GM18873 (cell line): ENCODE measurements at regions not wholly inside any gene's neighbourhood (a gene's known extent, or its start where the extent isn't known, plus 50 kb on each side); places are given as distances from the start of the nearest gene placed in this dataset.

ENCODE experiments used
- ATAC-seq: cut with Tn5 transposase; IDR thresholded peaks from one replicate; pipeline ENCODE4 v1.9.1; 2021; ENCODE audit warnings: mild to moderate bottlenecking, moderate library complexity, moderate number of reproducible peaks; ENCODE audit not compliant: unreplicated experiment, low FRiP score

DNA sequence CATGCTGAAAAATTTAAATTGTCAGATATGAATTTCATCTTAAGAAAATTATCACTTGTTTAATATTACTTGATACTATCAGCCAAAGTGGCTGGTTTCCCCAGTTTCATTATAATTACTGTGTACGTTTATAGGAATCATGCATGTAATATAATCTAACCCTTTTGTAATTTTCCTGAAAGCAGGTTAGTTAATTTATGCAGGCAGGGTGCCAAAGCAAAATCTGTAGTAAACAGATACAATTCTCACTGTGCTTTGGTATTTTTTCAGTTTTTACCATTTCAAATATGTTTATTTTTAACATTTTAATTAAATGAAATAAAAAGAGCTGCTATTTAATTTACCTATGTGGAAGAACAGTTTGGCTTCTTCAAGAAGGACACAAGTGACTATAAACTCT, 1227.5 kb upstream of the MIR17HG start:
- ATAC-seq = no peak

DNA sequence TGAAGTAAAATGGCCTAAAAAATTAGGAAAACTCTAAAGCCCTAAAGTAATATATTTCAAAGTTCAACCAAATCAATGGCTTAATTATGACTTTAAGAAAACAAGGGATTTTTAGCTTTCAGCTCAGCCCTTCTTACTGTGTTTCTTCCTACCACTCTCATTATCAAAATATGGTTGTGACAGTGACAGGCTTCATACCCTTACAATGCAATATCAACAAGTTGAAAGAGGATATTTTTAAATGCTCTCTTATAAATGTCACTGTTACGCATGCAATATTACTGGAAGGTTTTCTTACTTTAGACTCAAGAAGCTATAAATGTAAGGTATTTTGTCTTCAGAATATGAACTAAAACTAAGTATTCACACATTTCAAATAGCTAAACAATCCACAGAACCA, 1225.7 kb upstream of the MIR17HG start:
- ATAC-seq = no peak

DNA sequence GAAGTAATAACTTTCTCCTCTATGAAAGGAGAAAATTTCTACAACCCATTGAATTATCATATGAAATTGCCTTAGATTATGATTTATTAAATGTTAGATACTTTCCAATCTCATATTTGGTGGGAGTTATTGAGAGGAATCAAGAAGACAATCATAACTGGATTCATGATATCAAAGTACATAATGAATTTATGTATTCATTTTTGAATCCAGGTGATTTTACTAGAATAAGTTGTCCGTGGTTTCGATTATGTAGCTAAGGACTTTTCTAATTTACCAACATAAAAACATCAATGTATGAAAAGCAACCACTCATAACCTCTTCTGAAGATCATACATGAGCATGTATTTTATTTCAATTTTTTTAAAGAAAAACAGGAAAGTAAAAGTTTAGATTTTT, 1225.0 kb upstream of the MIR17HG start:
- ATAC-seq = no peak

DNA sequence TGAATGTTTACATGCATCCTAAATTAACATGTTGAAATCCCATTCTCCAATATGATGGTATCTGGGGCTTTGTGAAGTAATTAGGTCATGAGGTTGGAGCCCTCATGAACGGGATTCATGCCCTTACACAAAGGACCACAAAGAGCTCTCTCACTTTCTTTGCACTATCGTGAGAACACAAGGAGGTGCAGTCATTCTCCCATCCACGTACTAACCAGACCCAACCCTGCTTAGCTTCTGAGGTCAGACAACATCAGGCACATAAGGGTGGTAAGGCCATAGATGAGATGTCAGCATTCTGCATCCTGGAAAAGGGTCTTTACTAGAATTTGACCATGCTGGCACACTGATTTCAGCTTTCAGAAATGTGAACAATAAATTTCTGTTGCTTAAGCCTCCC, 1211.9 kb upstream of the MIR17HG start:
- ATAC-seq = no peak

DNA sequence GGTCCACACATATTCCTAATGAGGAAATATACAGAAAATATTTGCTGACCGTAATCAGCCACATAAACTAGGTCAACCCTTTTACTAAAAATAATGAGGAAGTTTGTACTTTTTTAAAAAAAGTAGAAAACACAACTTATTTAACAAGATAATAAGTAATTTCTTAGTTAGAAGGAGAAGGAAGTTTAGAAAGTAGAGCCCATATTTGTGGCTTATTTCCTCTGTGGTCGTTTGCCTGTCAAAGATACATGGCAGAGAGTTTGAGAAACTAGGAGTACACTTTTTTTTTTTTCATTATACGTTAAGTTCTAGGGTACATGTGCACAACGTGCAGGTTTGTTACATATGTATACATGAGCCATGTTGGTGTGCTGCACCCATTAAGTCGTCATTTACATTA, 1205.2 kb upstream of the MIR17HG start:
- no peak for ATAC-seq

DNA sequence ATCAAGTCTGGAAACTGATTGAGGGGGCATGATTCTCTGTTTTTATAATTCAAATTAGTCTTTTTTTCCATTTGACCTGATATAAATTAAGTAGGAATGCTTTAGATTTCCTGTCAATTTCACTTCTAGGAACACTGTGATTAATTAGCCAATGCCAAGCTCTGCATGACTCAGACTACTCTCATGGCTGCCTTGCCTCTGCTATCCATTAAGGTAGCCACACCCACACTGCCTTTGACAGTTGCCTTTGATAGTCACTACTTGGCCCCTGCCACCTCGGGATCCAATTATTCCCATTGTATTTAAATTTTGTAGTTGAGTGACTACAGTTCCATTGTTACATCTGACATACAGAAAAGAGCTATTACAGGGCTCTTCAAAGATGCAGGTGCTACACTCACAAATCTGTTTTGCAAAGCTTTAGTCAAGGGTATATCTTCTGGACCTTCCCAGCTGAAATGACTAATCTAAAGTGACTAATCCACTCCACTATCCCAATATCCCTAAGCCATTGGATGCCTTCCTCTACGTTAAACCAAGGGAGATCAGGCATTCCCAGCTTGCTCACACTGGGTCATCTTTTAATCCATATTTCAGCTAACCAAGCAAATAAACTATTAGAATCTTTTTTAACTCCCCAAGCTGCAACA, 1193.1 kb upstream of the MIR17HG start:
- no peak for ATAC-seq

DNA sequence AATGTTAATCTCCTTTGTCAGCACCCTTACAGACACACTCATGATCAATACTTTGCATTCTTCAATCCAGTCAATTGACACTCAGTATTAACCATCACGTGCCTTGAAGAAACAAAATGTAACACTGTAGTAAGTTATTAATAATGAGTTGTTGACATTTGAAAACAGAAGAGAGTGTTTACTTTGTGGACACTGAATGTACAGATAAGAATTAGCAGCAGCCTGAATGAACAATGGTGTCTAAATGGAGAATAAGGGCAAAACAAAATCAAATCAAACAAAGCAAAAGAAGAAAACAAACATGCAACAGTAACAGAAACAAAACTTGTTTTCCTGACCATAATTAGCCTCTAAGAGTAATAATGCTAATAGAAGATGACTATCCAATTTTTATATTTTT, 1191.1 kb upstream of the MIR17HG start:
- ATAC-seq = no peak

DNA sequence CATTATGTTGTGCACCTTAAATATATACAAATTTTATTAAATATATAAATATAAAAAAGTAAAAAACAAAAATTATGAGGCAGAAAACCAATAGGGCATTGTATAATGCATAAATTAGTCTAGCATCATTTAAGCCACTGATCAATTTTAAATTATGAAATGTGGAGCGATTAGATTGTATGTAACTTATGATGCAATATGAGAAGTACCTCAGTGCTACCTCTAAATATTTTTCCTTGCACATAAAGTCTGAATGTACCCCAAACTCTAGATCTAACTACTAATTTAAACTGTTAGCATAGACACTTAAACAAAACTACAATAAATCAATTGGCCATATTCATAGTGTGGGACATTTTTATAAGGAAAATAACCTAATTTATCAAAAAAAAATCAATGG, 1178.5 kb upstream of the MIR17HG start:
- no peak for ATAC-seq

DNA sequence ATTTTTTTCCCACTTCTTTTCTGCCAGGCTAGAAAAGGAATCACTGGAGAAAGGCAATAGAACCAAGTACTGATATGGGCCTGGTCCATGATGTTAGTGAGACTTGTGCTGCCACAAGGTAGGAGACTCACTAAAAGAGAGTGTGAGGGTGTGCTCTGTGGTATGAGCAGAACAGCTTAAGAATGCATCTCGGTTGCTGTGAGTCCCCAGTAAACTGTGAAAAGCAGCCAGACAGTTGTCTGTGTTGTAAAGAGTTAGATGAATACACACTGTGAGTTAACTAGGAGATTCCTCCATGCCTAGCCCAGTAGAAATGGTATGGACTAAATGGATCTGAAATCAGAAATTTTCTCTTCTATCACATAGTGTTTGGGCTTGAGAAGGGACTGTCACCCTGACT, 1177.3 kb upstream of the MIR17HG start:
- no peak for ATAC-seq

DNA sequence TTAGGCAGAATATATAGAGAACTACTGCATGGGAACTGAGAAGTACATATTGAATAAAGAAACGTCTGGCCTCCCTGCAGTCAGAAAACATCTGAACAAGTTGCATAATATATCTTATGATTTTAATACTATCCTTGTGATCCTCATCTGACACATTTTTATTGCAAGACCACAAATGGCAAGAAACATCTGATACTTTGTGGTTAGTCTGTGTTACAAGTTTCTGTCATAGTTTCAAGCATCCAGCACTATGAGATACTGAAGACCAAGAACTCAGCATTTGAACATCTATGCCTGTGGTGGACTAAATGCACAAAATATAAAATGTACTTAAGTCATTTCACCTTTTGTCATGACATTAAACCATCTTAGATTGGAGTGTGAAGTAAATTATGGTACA, 1175.8 kb upstream of the MIR17HG start:
- ATAC-seq = no peak

DNA sequence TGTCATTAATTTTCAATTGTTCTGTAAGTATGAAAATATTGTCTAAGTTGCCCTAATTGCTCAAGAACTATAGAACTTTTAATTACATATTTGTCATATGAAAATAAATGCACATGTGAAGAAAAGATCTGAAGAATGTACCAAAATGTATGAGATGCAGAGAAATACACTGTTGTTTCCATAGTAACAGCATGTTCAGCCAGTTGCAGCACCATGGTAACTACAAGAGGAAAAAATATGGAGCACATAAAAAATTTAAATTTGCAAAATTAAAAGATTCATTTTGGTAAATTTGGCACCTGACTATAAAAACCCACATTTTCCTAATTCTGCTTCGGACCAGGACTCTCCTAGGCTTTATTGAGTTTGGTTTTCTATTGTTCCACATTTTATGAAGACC, 1170.0 kb upstream of the MIR17HG start:
- ATAC-seq = no peak

DNA sequence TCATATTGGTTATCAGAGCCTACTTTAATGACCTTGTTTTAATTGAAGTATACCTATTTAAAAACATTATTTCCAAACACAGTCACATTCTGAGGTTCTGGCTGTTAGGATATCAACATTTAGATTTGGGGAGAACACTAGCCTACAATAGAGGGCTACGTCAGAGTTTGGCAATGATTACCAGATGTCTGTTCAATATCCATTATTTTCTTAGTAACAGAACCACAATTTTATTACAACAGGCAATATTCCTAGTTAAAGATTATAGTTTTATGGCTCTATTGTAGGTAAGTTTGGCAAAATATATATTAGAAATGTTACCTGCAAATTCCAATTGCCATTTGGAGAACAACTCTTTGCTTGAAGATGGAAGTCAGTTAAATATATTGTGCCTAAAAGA, 1163.1 kb upstream of the MIR17HG start:
- ATAC-seq = no peak

DNA sequence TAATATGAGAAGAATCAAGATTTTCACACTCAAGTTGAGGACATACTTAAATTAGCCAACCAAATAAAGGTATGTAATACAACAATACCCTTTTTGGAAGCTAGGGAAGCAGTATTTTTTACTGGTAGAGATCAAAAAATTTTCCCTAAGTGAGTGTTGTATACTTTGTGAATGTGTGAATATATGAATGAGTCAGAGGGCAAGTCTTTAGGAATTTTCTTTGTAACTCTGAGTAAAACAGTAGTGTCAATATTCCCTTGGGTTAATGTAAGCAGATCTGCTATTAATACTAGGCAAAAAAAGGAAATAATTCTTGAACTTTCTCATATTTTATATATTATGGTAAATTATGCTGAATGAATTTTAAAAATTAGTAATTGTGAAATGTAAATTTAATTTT, 1161.8 kb upstream of the MIR17HG start:
- ATAC-seq = no peak

DNA sequence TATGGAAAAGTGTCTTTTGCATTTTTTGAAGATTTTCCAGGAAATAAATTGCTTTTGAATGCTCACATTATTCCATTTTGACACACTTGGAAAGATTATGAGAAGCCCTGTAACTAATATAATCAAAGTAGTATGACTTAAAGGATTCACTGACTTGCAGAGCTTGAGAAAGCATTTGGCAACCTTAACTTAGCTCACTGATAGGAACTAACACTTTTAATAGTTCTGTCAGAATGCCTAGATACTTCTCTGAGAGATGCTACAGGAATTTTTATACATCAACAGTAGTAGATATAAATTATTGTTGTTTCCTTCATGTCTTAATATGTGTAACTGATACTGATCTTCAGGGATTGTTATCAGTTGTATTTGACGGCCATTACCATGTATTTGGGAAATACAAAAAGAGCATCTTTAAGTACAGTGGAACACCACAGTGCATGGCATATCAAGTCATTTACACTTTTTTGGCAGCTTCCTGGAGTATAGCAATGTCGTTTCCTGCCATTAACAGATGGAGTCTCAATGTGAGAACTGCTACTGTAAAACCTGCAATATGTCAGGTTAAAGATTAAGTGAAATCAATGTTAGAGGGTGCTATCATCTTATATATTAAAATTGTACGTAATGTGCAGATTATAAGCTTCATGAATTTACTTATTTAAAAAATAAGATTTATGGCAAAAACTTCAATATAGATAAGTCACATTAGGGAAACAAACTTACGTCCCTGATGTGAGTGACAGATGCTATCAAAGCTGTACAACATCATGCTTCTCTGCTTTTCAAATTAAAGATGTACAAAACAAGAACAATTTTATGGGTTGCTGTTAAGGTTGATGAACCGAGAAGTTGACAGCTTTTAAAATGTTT, 1159.8 kb upstream of the MIR17HG start:
- ATAC-seq = no peak

DNA sequence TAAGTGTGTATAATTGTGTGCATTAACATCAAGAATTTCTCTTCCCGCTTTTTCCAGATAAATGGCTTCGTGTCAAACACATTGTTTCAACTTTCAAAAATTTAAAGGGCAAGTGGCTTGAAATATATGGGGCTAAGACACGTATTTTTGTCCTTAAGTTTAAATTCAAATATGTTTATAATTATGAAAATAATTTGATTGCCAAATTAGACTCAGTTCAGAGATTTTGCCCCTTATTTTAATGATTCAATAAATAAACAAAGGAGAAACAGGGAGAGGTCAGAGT, 1159.2 kb upstream of the MIR17HG start:
- ATAC-seq = no peak

DNA sequence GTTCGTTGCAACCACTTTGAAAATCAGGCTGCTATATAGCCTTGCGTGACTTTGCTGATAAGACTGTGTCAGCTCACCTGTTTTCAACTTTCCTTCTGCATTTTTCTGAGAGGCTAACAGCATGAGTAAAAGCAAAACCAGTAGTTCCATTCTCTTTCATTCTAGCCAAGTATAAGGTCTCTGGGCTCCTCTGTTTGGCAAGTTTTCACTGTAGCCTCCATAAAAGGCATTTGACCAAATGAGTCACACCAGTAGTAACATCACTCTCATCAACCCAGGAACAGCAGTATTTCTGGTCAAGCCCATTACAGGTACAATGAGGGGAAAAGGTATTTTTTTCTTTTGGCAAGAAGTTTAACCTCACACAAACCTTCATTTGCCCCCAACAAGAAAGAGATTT, 1149.8 kb upstream of the MIR17HG start:
- no peak for ATAC-seq

DNA sequence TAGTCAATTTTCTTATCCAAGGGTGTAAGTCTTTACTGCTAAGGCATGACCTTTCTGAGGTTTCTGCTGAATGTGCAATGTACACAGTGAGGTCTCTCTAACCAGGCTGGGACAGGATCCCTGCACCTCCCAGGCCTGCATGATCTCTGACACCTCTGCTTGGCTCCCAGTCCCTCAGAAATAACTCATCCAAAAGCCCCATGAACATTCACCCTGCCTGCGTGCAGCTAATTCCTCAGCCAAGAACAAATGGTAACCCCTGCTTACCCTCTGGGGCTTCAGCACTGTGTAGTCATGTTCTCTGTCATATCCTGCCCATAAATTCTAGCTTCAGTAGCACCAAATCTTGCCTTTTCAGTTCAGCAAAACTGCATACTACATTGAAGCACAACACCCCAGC, 1146.3 kb upstream of the MIR17HG start:
- no peak for ATAC-seq

DNA sequence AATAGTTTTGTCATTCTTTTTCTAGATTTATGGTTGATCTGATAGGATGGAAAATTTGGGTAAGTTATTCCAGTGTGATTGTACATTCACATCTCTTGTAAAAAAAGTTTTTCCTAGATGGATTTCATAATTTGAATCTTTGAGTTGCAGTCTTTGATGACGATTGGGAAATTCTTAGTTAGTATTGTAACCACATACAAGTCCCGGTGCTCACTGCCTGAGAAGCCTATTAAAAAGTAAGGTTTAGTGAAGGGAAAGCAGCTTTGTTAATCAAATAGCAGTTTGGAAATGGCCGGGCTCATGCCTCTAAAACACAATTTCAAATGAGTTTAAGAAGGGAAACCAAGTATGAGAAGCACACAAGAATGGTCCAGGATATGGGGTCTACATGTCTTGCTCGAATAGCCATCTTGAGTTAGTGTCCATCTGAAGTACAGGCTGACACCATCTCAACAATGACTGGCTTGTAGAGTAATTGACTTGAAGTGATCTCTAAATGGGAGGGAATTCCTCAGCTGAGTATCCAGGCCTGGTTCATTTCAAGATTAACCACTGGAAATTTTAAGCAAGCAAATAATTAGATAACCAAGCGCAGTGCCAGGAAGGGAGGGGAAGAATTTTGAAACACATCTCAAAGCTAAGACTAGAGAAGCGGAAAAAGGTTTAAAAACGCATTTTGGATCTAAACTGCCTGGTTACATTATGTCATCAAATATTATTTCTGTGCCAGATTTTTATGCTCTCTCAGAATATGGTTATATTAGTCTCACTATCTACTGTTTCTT, 1145.6 kb upstream of the MIR17HG start:
- ATAC-seq = no peak

DNA sequence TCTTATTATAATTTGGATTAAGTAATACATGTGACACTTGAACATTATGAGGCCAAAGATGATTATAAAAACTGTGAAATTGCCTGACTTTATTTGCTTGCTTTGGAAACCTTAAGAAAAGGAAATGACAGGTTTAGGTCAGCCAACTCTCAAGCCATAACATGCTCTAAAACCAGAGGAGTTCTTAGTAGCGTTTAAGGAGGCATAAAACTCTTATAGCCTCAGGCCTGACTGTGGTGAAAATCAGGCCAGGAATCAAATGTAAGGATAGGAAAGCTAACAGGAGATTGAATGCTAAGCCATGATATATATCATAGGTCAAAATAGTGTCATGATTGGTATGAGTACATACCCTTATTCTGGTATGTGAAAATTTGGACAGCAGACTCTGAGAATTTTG, 1142.4 kb upstream of the MIR17HG start:
- no peak for ATAC-seq

DNA sequence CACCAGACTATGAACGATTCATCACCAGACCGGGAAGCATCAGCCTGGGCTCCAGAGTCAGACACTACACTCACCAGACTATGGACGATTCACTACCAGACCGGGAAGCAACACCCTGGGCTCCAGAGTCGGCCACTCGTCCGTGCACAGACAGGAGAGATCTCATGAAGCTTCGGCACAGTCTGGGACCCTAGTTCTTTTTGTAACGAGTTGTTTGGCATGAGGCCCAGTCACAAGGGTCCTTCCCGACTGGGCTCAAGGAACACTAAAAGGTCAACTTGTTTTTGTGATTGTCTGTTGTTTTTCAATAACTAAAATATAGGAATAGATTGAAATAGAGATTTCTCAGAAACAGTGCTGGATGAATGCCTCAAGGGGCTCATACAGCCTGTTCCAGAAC, 1141.6 kb upstream of the MIR17HG start:
- no peak for ATAC-seq

DNA sequence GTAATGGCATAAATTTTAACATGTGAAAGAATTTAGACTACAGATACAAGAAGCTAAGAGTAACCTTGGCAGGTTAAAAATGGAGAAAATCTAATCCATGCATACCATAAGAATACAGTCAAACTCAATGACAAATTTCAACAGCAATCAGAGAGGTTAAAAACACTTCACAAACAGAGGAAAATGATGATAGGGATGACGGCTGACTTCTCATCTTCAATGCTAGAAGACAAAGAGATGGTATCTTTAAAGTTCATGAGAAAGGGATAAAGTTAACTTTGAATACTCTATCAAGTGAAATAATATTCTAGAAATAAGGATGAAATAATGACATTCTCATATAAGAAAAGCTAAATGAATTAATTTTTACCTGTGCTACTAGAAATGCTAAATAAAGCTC, 1130.2 kb upstream of the MIR17HG start:
- no peak for ATAC-seq

DNA sequence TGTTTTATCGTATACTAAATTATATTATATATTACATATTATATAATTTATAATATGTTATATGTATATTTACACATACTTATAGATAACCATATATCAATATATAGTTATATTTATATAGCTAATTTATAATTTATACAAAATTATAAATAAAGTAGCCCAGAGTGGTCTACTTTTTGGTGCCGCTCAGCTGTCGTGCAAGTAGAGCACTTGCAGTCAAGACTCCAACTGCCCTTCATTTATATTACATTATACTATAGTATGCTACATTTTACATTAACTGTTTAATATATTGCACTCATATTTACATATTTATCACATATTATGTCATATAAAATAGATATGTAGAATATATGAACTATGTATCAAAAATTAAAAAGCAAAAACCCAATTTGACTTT, 1124.7 kb upstream of the MIR17HG start:
- ATAC-seq = no peak
